Esophagus squamous epithelium (tissue), 4 donors: ENCODE measurements at regions not wholly inside any gene's neighbourhood (a gene's known extent, or its start where the extent isn't known, plus 50 kb on each side); places are given as distances from the start of the nearest gene placed in this dataset.

ENCODE experiments used
- POLR2A ChIP-seq, 4 donors: fragments of 450-650 bp; IDR thresholded peaks; one replicate each; pipeline ENCODE4 v1.6.1; 2017; ENCODE audit warnings: antibody characterized with exemption in 4 of 4, mild to moderate bottlenecking in 4 of 4, moderate library complexity in 3 of 4
- TF ChIP-seq, protein P1 (sequence below), 6 experiments: fragments of 450-650 bp in 4 of 6; fragments of 200-600 bp in 2 of 6; sonication (generic) in 2 of 6; IDR thresholded peaks; one replicate each; pipeline ENCODE4 v1.5.1; 2016 to 2019; ENCODE audit warnings: antibody characterized with exemption in 6 of 6, mild to moderate bottlenecking in 4 of 6, moderate library complexity in 4 of 6

DNA sequence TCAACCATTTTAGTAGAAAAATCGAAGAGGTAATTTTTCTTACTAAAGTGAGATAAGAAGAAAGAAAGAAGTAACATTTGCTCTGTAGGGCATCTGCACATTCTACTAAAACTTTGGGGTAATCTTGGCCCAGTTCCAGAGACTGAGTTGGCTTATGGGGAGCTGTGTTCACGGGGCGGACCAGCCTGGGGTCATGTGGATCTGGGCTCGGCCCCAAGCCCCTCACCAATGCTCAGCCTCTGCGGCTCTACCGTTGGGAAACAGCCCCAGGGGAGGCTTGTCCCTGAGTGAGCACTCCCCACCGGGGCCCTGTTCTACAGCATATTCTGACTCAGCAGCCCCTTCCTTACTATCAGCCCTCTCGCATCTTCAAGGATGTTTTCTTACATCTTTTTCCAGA, 132.3 kb downstream of the RTP5 start:
- TF ChIP-seq, protein P1, sequence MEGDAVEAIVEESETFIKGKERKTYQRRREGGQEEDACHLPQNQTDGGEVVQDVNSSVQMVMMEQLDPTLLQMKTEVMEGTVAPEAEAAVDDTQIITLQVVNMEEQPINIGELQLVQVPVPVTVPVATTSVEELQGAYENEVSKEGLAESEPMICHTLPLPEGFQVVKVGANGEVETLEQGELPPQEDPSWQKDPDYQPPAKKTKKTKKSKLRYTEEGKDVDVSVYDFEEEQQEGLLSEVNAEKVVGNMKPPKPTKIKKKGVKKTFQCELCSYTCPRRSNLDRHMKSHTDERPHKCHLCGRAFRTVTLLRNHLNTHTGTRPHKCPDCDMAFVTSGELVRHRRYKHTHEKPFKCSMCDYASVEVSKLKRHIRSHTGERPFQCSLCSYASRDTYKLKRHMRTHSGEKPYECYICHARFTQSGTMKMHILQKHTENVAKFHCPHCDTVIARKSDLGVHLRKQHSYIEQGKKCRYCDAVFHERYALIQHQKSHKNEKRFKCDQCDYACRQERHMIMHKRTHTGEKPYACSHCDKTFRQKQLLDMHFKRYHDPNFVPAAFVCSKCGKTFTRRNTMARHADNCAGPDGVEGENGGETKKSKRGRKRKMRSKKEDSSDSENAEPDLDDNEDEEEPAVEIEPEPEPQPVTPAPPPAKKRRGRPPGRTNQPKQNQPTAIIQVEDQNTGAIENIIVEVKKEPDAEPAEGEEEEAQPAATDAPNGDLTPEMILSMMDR (IDR thresholded peaks at IDR 0.05): no peak
- no peak for TF ChIP-seq POLR2A (IDR thresholded peaks at IDR 0.05)
